HL-60 (cell line): ENCODE measurements at regions not wholly inside any gene's neighbourhood (a gene's known extent, or its start where the extent isn't known, plus 50 kb on each side); places are given as distances from the start of the nearest gene placed in this dataset.

Experiments used
- DNase-seq, 2 experiments: peaks; one replicate each; pipeline ENCODE4 v3.0.0-alpha.2; 2010 to 2020; ENCODE audit warnings: low read depth in 1 of 2, low spot score in 1 of 2
- H3K27ac ChIP-seq: fragments of 250-450 bp; sonication (Bioruptor Pico); replicated peaks from 2 replicates; pipeline ENCODE4 v1.5.1; 2020; ENCODE audit warnings: mild to moderate bottlenecking, moderate library complexity
- H3K27me3 ChIP-seq: fragments of 250-450 bp; sonication (Bioruptor Pico); 2 replicates; pipeline ENCODE4 v1.5.1; 2021; ENCODE audit warnings: mild to moderate bottlenecking, moderate library complexity; ENCODE audit not compliant: insufficient read depth, poor library complexity, severe bottlenecking
- H3K4me3 ChIP-seq: replicated peaks from 2 replicates; pipeline ENCODE4 v1.5.1; 2011; ENCODE audit warnings: mild to moderate bottlenecking, control low read depth, low read length; ENCODE audit not compliant: insufficient read depth
- CTCF ChIP-seq: IDR thresholded peaks from one replicate; pipeline ENCODE4 v1.5.1; 2011; ENCODE audit warnings: low read length, control low read depth, inconsistent platforms; ENCODE audit not compliant: insufficient read depth
- GABPA ChIP-seq: IDR thresholded peaks from 2 replicates; pipeline ENCODE4 v1.6.1; 2012; ENCODE audit warnings: low read depth
- POLR2AphosphoS5 ChIP-seq: IDR thresholded peaks from 2 replicates; pipeline ENCODE4 v1.6.1; 2012; ENCODE audit warnings: low read depth
- REST ChIP-seq: IDR thresholded peaks from 2 replicates; pipeline ENCODE4 v1.6.1; 2012; ENCODE audit warnings: low read depth; ENCODE audit not compliant: insufficient replicate concordance
- SPI1 ChIP-seq: IDR thresholded peaks from 2 replicates; pipeline ENCODE4 v1.6.1; 2012; ENCODE audit warnings: low read depth, mild to moderate bottlenecking, borderline replicate concordance

DNA sequence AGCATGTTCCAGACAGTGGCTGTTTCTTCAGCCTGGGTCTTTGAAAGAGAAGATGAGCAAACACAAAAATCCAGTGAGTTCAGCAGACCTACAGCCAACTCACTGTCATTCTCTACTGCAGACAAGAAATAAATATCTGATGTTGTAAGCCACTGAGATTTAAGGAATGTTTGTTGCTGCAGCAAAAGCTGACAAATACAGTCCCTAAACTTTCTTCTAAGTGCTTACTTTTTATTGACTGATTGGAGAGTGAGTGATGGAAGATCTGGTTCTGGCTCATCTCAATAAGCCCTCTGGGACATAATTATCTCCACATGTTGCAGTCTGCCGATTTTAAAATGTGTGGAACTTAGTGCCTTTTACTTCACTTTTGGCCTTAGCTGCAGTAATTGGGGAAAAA lies 69.9 kb upstream of the LMNB1 start:
- Histone ChIP-seq H3K27me3 (no peaks in the 10 kb centered on the region), H3K27ac (no peak overlapping the region), H3K4me3 (no peak overlapping the region)
- no peak for DNase-seq
- TF ChIP-seq REST (no peak), POLR2AphosphoS5 (no peak), GABPA (no peak), SPI1 (no peak), CTCF (no peak)

DNA sequence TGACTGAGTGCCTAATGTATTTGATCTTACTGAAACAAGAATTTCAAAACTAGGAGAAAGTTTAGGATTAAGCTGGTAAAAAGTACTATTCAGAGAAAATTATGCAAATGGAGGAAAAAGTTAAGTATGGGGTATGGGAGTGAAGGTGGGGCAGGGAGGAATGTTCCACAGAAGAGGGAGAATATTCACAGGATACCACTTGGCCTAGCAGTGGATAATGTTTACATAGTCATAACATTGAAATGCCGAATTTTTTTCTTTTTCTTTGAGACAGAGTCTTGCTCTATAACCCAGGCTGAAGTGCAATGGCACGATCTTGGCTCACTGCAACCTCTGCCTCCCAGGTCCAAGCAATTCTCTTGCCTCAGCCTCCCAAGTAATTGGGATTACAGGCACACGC lies 61.2 kb upstream of the LMNB1 start:
- no peak for DNase-seq
- Histone ChIP-seq H3K4me3 (no peak overlapping the region), H3K27me3 (no peaks in the 10 kb centered on the region), H3K27ac (peak overlapping the region; percentile 24; the same call in 1 of the 2 replicates)
- TF ChIP-seq CTCF, result no peak
- no peak for TF ChIP-seq POLR2AphosphoS5
- no peak for TF ChIP-seq REST
- no peak for TF ChIP-seq GABPA
- TF ChIP-seq SPI1, result no peak

DNA sequence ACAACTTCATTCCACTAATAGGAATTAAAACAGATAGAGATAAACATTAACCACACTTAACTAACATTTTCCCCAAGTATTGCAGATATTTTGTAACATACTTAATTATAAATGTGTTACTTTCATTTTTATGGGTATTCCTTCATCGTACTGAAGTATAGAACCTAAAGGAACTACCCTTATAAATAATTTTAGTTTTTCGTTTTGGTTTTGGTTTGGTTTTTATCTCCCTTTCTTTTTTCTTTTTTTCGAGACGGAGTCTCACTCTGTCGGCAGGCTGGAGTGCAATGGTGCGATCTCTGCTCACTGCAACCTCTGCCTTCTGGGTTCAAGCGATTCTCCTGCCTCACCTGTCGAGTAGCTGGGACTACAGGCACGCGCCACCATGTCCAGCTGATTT lies 60.1 kb upstream of the LMNB1 start:
- Histone ChIP-seq H3K4me3 (no peak overlapping the region), H3K27me3 (no peaks in the 10 kb centered on the region), H3K27ac (no peak overlapping the region)
- TF ChIP-seq REST (no peak), GABPA (no peak), SPI1 (no peak), CTCF (no peak), POLR2AphosphoS5 (no peak)
- no peak for DNase-seq
